Right atrium auricular region (tissue), 2 donors: ENCODE measurements at regions not wholly inside any gene's neighbourhood (a gene's known extent, or its start where the extent isn't known, plus 50 kb on each side); places are given as distances from the start of the nearest gene placed in this dataset.

Source experiments
- DNase-seq: peaks from one replicate; pipeline ENCODE4 v3.0.0-alpha.2; 2019; ENCODE audit warnings: low spot score
- H3K27ac ChIP-seq, 2 donors: fragments of 200-600 bp; sonication (generic); 1 replicate in 1 of 2; 2 replicates in 1 of 2; pipeline ENCODE4 v1.5.1; 2016 to 2019
- H3K27me3 ChIP-seq, 2 donors: fragments of 200-600 bp; sonication (generic); one replicate each; pipeline versions ENCODE4 v1.5.1 to v1.6.0; 2017 to 2019
- H3K36me3 ChIP-seq: fragments of 200-600 bp; sonication (generic); one replicate; pipeline ENCODE4 v1.5.1; 2016
- H3K4me1 ChIP-seq, 2 donors: fragments of 200-600 bp; sonication (generic); one replicate each; pipeline versions ENCODE4 v1.5.1 to v1.6.0; 2017 to 2019
- H3K4me3 ChIP-seq, 2 donors: fragments of 200-600 bp; sonication (generic); 1 replicate in 1 of 2; 2 replicates in 1 of 2; pipeline ENCODE4 v1.5.1; 2017 to 2019; ENCODE audit warnings: mild to moderate bottlenecking in 1 of 2, moderate library complexity in 1 of 2
- H3K9me3 ChIP-seq, 2 donors: fragments of 200-600 bp; sonication (generic); one replicate each; pipeline ENCODE4 v1.5.1; 2019
- CTCF ChIP-seq, 2 donors: fragments of 200-600 bp; sonication (generic); IDR thresholded peaks; one replicate each; pipeline ENCODE4 v1.5.1; 2019; ENCODE audit warnings: antibody characterized with exemption in 2 of 2

GRCh38 chr4:35789899-35790574, 454.3 kb downstream of the ARAP2 start:
- Histone ChIP-seq H3K4me1 (no peaks in the 10 kb centered on the region), H3K4me3 (no peak overlapping the region), H3K27ac (no peak overlapping the region), H3K27me3 (no peaks in the 10 kb centered on the region), H3K36me3 (no peaks in the 10 kb centered on the region), H3K9me3 (peaks cover 0 to 4% of the 10 kb centered on the region in 2 donors)
- no peak for TF ChIP-seq CTCF (IDR thresholded peaks at IDR 0.05)
- no peak for DNase-seq

DNA sequence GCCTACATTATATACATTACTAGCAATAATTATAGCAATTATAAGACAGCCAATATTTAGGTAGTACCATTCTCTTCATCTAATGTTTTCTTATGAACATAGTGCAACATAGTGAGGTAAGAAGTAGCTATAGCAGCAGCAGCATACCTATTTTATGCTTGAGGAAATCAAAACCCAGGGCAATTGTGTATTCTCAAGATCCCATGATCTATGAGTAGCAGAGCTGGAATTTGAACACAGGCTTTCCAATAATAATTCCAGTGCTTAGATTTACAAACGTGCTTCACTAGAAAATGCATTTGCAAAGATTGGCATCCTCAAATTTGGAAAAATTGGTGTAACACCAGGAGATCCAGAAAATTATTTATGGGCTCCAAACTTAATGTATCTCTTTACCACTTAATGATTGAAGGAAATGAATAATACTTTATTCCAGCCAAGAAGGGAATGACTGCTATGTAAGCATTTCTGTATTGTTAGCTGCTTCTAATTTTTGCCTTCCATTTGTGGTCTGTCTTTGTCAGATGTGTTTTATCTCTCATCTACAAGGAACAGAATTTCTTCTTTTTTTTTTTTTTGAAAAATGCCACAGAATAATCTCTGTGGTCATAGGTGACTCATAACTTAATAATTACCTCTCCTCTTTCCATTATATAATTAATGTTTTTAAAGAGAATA, 451.1 kb downstream of the ARAP2 start:
- Histone ChIP-seq H3K36me3 (no peaks in the 10 kb centered on the region), H3K4me3 (no peak overlapping the region), H3K27ac (no peak overlapping the region), H3K27me3 (no peaks in the 10 kb centered on the region), H3K9me3 (peaks cover 4 to 21% of the 10 kb centered on the region in 2 donors), H3K4me1 (no peaks in the 10 kb centered on the region)
- no peak for DNase-seq
- TF ChIP-seq CTCF (IDR thresholded peaks at IDR 0.05), result no peak

GRCh38 chr4:35793766-35794165, 450.5 kb downstream of the ARAP2 start:
- DNase-seq, result no peak
- Histone ChIP-seq H3K4me1 (no peaks in the 10 kb centered on the region), H3K27ac (no peak overlapping the region), H3K27me3 (no peaks in the 10 kb centered on the region), H3K4me3 (no peak overlapping the region), H3K36me3 (no peaks in the 10 kb centered on the region), H3K9me3 (peaks cover 4 to 21% of the 10 kb centered on the region in 2 donors)
- TF ChIP-seq CTCF (IDR thresholded peaks at IDR 0.05), result no peak

- H3K4me3 ChIP-seq, result no peak overlapping the region
- no peaks in the 10 kb centered on the region for H3K36me3 ChIP-seq
- no peak for TF ChIP-seq CTCF (IDR thresholded peaks at IDR 0.05)
- no peaks in the 10 kb centered on the region for H3K4me1 ChIP-seq
- H3K9me3 ChIP-seq, result peaks cover 4 to 17% of the 10 kb centered on the region in 2 donors
- no peaks in the 10 kb centered on the region for H3K27me3 ChIP-seq
- no peak for DNase-seq
- no peak overlapping the region for H3K27ac ChIP-seq
These were observed 443.6 kb downstream of the ARAP2 start for GRCh38 chr4:35800669-35801068.

- no peak for TF ChIP-seq CTCF (IDR thresholded peaks at IDR 0.05)
- H3K36me3 ChIP-seq, result no peaks in the 10 kb centered on the region
- no peaks in the 10 kb centered on the region for H3K9me3 ChIP-seq
- H3K4me3 ChIP-seq, result no peak overlapping the region
- no peak overlapping the region for H3K27ac ChIP-seq
- no peaks in the 10 kb centered on the region for H3K27me3 ChIP-seq
- no peak for DNase-seq
- no peaks in the 10 kb centered on the region for H3K4me1 ChIP-seq
These were observed 441.7 kb downstream of the ARAP2 start for GRCh38 chr4:35802644-35803043.
